ENCODE measurements at regions not wholly inside any gene's neighbourhood (a gene's known extent, or its start where the extent isn't known, plus 50 kb on each side); places are given as distances from the start of the nearest gene placed in this dataset.

- H3K27me3 Mint-ChIP-seq = no peaks in the 10 kb centered on the region
- no peaks in the 10 kb centered on the region for H3K4me1 Mint-ChIP-seq
- ChIA-PET CTCF (no interaction called here), POLR2A (no interaction called here)
- no peaks in the 10 kb centered on the region for H3K36me3 Mint-ChIP-seq (ENCODE audit: low read depth)
- DNase-seq (no peak), ATAC-seq (no peak)
- intact Hi-C loops (cut with DNase I, micrococcal nuclease) = no loop called here
- no peaks in the 10 kb centered on the region for H3K9me3 Mint-ChIP-seq (ENCODE audit: low read depth)
- no peak overlapping the region for H3K4me3 Mint-ChIP-seq
- no peak overlapping the region for H3K27ac Mint-ChIP-seq
These were observed 583.4 kb upstream of the DPPA4 start for GRCh38 chr3:109920749-109921148.

DNA sequence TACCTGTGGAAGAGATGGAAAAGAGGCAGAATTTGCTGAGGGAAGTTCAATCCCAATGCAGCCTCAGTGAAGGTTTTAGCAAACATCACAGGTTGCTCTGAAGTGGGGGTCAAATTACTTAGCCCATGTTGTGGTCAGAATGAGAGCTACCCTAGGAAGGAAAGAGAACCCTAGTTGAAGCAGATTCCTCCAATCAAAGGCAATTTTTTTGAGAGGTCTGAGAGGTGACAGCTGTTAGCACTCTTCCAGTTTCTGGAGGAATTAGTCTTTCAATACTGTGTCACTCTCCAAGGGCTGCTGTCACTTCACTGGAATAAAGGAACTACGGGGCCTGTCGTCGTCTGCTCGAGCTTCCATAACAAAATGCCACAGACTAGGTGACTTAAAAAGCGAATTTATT lies 584.2 kb upstream of the DPPA4 start:
- H3K27me3 Mint-ChIP-seq = no peaks in the 10 kb centered on the region
- no peak overlapping the region for H3K4me3 Mint-ChIP-seq
- H3K4me1 Mint-ChIP-seq = no peaks in the 10 kb centered on the region
- no peak for DNase-seq
- intact Hi-C loops (cut with DNase I, micrococcal nuclease) = no loop called here
- no peaks in the 10 kb centered on the region for H3K9me3 Mint-ChIP-seq (ENCODE audit: low read depth)
- H3K27ac Mint-ChIP-seq = no peak overlapping the region
- ChIA-PET CTCF (interaction anchor here (0.6 kb wide), 1 partner anchor 112 kb away, joined by 3 read pairs; no protein-coding TSS in a partner anchor), POLR2A (no interaction called here)
- H3K36me3 Mint-ChIP-seq (ENCODE audit: low read depth) = no peaks in the 10 kb centered on the region
- no peak for ATAC-seq

GRCh38 chr3:109922856-109923255 lies 585.5 kb upstream of the DPPA4 start:
- H3K4me1 Mint-ChIP-seq = peaks cover 5% of the 10 kb centered on the region
- ATAC-seq = no peak
- no peaks in the 10 kb centered on the region for H3K27me3 Mint-ChIP-seq
- no peaks in the 10 kb centered on the region for H3K9me3 Mint-ChIP-seq (ENCODE audit: low read depth)
- no peak for DNase-seq
- no peak overlapping the region for H3K4me3 Mint-ChIP-seq
- H3K27ac Mint-ChIP-seq = no peak overlapping the region
- POLR2A ChIA-PET = no interaction called here
- CTCF ChIA-PET = no interaction called here
- intact Hi-C loops (cut with DNase I, micrococcal nuclease) = no loop called here
- H3K36me3 Mint-ChIP-seq (ENCODE audit: low read depth) = no peaks in the 10 kb centered on the region

DNA sequence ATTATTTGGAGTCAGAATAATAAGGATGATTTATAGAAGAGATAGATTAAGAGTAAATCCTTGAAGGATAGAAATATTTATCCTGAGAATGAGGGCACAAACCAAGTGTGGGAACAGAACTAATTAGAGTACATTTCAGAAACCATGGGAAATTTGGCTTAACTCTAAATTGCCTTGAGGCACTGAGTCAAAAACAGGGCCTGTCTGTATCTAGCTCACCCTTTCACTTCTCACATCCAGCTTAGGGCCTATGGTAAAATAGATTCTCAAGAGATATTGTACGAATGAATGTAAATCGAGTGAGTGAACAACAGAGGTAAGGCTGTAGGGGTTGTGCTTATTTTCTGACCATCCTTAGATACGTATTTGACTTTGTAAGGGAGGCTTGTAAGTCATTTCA lies 586.1 kb upstream of the DPPA4 start:
- ChIA-PET CTCF (interaction anchor here (0.6 kb wide), 1 partner anchor 318 kb away, joined by 3 read pairs; no protein-coding TSS in a partner anchor), POLR2A (no interaction called here)
- Mint-ChIP-seq H3K4me3 (no peak overlapping the region), H3K27ac (no peak overlapping the region), H3K9me3 (ENCODE audit: low read depth) (no peaks in the 10 kb centered on the region), H3K27me3 (no peaks in the 10 kb centered on the region), H3K4me1 (peaks cover 5% of the 10 kb centered on the region), H3K36me3 (ENCODE audit: low read depth) (no peaks in the 10 kb centered on the region)
- ATAC-seq (no peak), DNase-seq (no peak)
- intact Hi-C loops (cut with DNase I, micrococcal nuclease) = no loop called here

GRCh38 chr3:109924196-109924595 lies 586.9 kb upstream of the DPPA4 start:
- H3K27ac Mint-ChIP-seq = no peak overlapping the region
- no peaks in the 10 kb centered on the region for H3K9me3 Mint-ChIP-seq (ENCODE audit: low read depth)
- intact Hi-C loops (cut with DNase I, micrococcal nuclease) = no loop called here
- CTCF ChIA-PET = interaction anchor here (0.6 kb wide), 1 partner anchor 319 kb away, joined by 3 read pairs; no protein-coding TSS in a partner anchor
- H3K27me3 Mint-ChIP-seq = no peaks in the 10 kb centered on the region
- H3K4me1 Mint-ChIP-seq = peaks cover 5% of the 10 kb centered on the region
- H3K36me3 Mint-ChIP-seq (ENCODE audit: low read depth) = no peaks in the 10 kb centered on the region
- ATAC-seq (no peak), DNase-seq (no peak)
- no peak overlapping the region for H3K4me3 Mint-ChIP-seq
- POLR2A ChIA-PET = no interaction called here

DNA sequence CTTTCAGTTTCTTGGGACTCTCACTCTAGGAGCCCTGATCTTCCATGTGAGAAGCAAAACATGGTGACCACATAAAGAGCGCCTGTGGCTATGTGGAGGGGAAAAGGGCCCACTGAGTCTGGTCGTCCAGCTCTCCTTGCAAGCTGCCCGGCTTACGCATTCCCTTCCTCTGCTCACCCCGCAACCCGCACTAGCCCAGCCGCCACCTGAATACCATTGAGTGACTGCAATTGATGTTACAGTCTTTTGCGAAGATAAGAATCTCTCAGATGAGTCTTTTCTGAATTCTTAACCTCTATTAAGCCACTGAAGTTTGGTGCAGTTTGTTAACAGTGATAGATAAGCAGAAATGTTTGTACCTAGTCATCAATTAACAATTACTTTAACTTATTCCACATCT lies 589.0 kb upstream of the DPPA4 start:
- ChIA-PET POLR2A (interaction anchor here (0.6 kb wide), 2 partner anchors 28 to 1638 kb away, joined by 3 to 5 read pairs; no protein-coding TSS in a partner anchor), CTCF (no interaction called here)
- Mint-ChIP-seq H3K4me3 (no peak overlapping the region), H3K36me3 (ENCODE audit: low read depth) (no peaks in the 10 kb centered on the region), H3K27me3 (peaks cover 2% of the 10 kb centered on the region), H3K27ac (no peak overlapping the region), H3K4me1 (peaks cover 5% of the 10 kb centered on the region), H3K9me3 (ENCODE audit: low read depth) (no peaks in the 10 kb centered on the region)
- DNase-seq (no peak), ATAC-seq (no peak)
- intact Hi-C loops (cut with DNase I, micrococcal nuclease) = loop anchor here in 1 of 2 experiments (2.0 kb wide), 1 partner anchor 120 kb away; no protein-coding TSS in a partner anchor

- ChIA-PET CTCF (no interaction called here), POLR2A (interaction anchor here (0.6 kb wide), 2 partner anchors 29 to 1637 kb away, joined by 3 to 5 read pairs; no protein-coding TSS in a partner anchor)
- intact Hi-C loops (cut with DNase I, micrococcal nuclease) = loop anchor here in 1 of 2 experiments (2.0 kb wide), 1 partner anchor 120 kb away; no protein-coding TSS in a partner anchor
- H3K36me3 Mint-ChIP-seq (ENCODE audit: low read depth) = no peaks in the 10 kb centered on the region
- peak; percentile 26 for DNase-seq
- peak; percentile 96 for ATAC-seq
- H3K9me3 Mint-ChIP-seq (ENCODE audit: low read depth) = no peaks in the 10 kb centered on the region
- peaks cover 2% of the 10 kb centered on the region for H3K27me3 Mint-ChIP-seq
- no peak overlapping the region for H3K4me3 Mint-ChIP-seq
- H3K27ac Mint-ChIP-seq = no peak overlapping the region
- peaks cover 5% of the 10 kb centered on the region for H3K4me1 Mint-ChIP-seq
These were observed 589.8 kb upstream of the DPPA4 start for GRCh38 chr3:109927161-109927560.

GRCh38 chr3:109927726-109928125 lies 590.4 kb upstream of the DPPA4 start:
- H3K36me3 Mint-ChIP-seq (ENCODE audit: low read depth) = no peaks in the 10 kb centered on the region
- ChIA-PET CTCF (no interaction called here), POLR2A (no interaction called here)
- no peak overlapping the region for H3K27ac Mint-ChIP-seq
- H3K27me3 Mint-ChIP-seq = peaks cover 2% of the 10 kb centered on the region
- intact Hi-C loops (cut with DNase I, micrococcal nuclease) = loop anchor here in 1 of 2 experiments (2.0 kb wide), 1 partner anchor 121 kb away; no protein-coding TSS in a partner anchor
- DNase-seq (no peak), ATAC-seq (no peak)
- H3K4me3 Mint-ChIP-seq = no peak overlapping the region
- H3K4me1 Mint-ChIP-seq = peaks cover 5% of the 10 kb centered on the region
- H3K9me3 Mint-ChIP-seq (ENCODE audit: low read depth) = no peaks in the 10 kb centered on the region

DNA sequence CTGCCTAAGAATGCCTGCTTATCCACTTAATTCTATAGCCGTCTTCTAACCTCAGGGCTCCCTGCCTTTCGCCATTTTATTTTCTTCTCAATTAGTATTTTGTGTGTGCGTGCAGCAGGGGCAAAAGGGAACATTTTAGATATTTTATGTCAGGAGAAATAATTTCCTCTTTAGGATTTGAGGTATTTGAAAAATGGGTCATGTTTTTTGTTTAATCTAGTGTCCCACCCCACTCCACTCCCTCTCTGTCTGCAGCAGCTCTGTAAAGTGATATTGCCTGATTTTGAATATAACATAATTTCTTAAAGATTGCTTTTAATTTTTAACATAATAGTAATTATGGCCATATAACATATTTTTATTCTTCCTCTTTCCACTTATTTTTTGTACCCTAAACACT lies 593.2 kb upstream of the DPPA4 start:
- no peak overlapping the region for H3K27ac Mint-ChIP-seq
- ATAC-seq (no peak), DNase-seq (no peak)
- ChIA-PET POLR2A (no interaction called here), CTCF (no interaction called here)
- no peaks in the 10 kb centered on the region for H3K9me3 Mint-ChIP-seq (ENCODE audit: low read depth)
- no peaks in the 10 kb centered on the region for H3K36me3 Mint-ChIP-seq (ENCODE audit: low read depth)
- peaks cover 5% of the 10 kb centered on the region for H3K4me1 Mint-ChIP-seq
- intact Hi-C loops (cut with DNase I, micrococcal nuclease) = no loop called here
- H3K27me3 Mint-ChIP-seq = peaks cover 2% of the 10 kb centered on the region
- no peak overlapping the region for H3K4me3 Mint-ChIP-seq

- ChIA-PET POLR2A (no interaction called here), CTCF (no interaction called here)
- intact Hi-C loops (cut with DNase I, micrococcal nuclease) = no loop called here
- Mint-ChIP-seq H3K9me3 (ENCODE audit: low read depth) (no peaks in the 10 kb centered on the region), H3K36me3 (ENCODE audit: low read depth) (no peaks in the 10 kb centered on the region), H3K27me3 (peaks cover 2% of the 10 kb centered on the region), H3K4me1 (no peaks in the 10 kb centered on the region), H3K4me3 (no peak overlapping the region), H3K27ac (no peak overlapping the region)
- ATAC-seq (no peak), DNase-seq (no peak)
These were observed 596.2 kb upstream of the DPPA4 start for GRCh38 chr3:109933576-109933975.

DNA sequence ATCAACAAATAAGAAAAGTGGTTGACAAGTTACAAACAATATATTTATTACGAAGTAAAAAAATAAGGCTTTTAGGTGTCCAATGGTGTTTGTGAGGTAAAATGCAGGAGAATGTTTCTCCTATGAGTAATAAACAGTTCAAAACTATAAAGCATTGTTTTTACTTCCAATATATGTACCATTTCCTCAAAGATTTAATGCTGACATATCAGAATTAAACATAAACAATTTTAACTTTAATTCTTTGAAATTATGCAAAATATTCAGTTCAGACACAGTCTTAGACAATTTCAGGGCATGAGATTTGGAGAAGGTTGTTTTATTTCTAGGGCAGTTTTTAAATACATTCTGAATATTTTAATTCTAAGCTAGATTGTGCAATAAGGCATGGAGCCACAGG lies 602.5 kb upstream of the DPPA4 start:
- Mint-ChIP-seq H3K4me3 (no peak overlapping the region), H3K4me1 (no peaks in the 10 kb centered on the region), H3K9me3 (ENCODE audit: low read depth) (no peaks in the 10 kb centered on the region), H3K36me3 (ENCODE audit: low read depth) (no peaks in the 10 kb centered on the region), H3K27ac (no peak overlapping the region), H3K27me3 (no peaks in the 10 kb centered on the region)
- ATAC-seq (no peak), DNase-seq (no peak)
- ChIA-PET POLR2A (no interaction called here), CTCF (no interaction called here)
- intact Hi-C loops (cut with DNase I, micrococcal nuclease) = loop anchor here in 1 of 2 experiments (10.0 kb wide), 1 partner anchor 205 kb away; no protein-coding TSS in a partner anchor

GRCh38 chr3:109943181-109943580 lies 605.8 kb upstream of the DPPA4 start:
- Mint-ChIP-seq H3K4me1 (no peaks in the 10 kb centered on the region), H3K27ac (no peak overlapping the region), H3K9me3 (ENCODE audit: low read depth) (no peaks in the 10 kb centered on the region), H3K4me3 (no peak overlapping the region), H3K27me3 (no peaks in the 10 kb centered on the region), H3K36me3 (ENCODE audit: low read depth) (no peaks in the 10 kb centered on the region)
- ATAC-seq (no peak), DNase-seq (no peak)
- intact Hi-C loops (cut with DNase I, micrococcal nuclease) = loop anchor here in 1 of 2 experiments (10.0 kb wide), 1 partner anchor 208 kb away; no protein-coding TSS in a partner anchor
- ChIA-PET CTCF (no interaction called here), POLR2A (no interaction called here)
